ENCODE measurements at regions not wholly inside any gene's neighbourhood (a gene's known extent, or its start where the extent isn't known, plus 50 kb on each side); places are given as distances from the start of the nearest gene placed in this dataset.

GRCh38 chr7:130917669-130918128, 183.7 kb upstream of the KLF14 start:
- peaks cover 56% of the 10 kb centered on the region for H3K4me1 ChIP-seq (ENCODE audit: control insufficient read depth, insufficient read depth, low read length)

GRCh38 chr7:130918129-130919052, 184.4 kb upstream of the KLF14 start:
- Histone ChIP-seq H3K4me1 (ENCODE audit: control insufficient read depth, insufficient read depth, low read length) (peaks cover 49% of the 10 kb centered on the region), H3K4me3 (ENCODE audit: low read depth, low read length) (no peak overlapping the region), H3K9me3 (ENCODE audit: control insufficient read depth, insufficient read depth, low read length) (no peaks in the 10 kb centered on the region), H3K36me3 (ENCODE audit: control insufficient read depth, insufficient read depth, low read length) (no peaks in the 10 kb centered on the region), H3K27ac (ENCODE audit: low read depth, low read length) (no peak overlapping the region), H3K27me3 (ENCODE audit: control insufficient read depth, insufficient read depth, low read length) (no peaks in the 10 kb centered on the region), H3K9ac (ENCODE audit: low read depth, low read length) (no peak overlapping the region)

More at GRCh38 chr7:130917669-130918128, 183.7 kb upstream of the KLF14 start:
- H3K36me3 ChIP-seq (ENCODE audit: control insufficient read depth, insufficient read depth, low read length) = no peaks in the 10 kb centered on the region
- H3K4me3 ChIP-seq (ENCODE audit: low read depth, low read length) = no peak overlapping the region
- H3K27ac ChIP-seq (ENCODE audit: low read depth, low read length) = no peak overlapping the region
- H3K27me3 ChIP-seq (ENCODE audit: control insufficient read depth, insufficient read depth, low read length) = no peaks in the 10 kb centered on the region
- H3K9me3 ChIP-seq (ENCODE audit: control insufficient read depth, insufficient read depth, low read length) = no peaks in the 10 kb centered on the region
- no peak overlapping the region for H3K9ac ChIP-seq (ENCODE audit: low read depth, low read length)

GRCh38 chr7:130919316-130920103, 185.5 kb upstream of the KLF14 start:
- Histone ChIP-seq H3K9me3 (ENCODE audit: control insufficient read depth, insufficient read depth, low read length) (no peaks in the 10 kb centered on the region), H3K4me3 (ENCODE audit: low read depth, low read length) (no peak overlapping the region), H3K27ac (ENCODE audit: low read depth, low read length) (no peak overlapping the region), H3K27me3 (ENCODE audit: control insufficient read depth, insufficient read depth, low read length) (no peaks in the 10 kb centered on the region), H3K9ac (ENCODE audit: low read depth, low read length) (no peak overlapping the region), H3K4me1 (ENCODE audit: control insufficient read depth, insufficient read depth, low read length) (peaks cover 38% of the 10 kb centered on the region), H3K36me3 (ENCODE audit: control insufficient read depth, insufficient read depth, low read length) (no peaks in the 10 kb centered on the region)

GRCh38 chr7:130920122-130920521, 186.1 kb upstream of the KLF14 start:
- Histone ChIP-seq H3K9ac (ENCODE audit: low read depth, low read length) (no peak overlapping the region), H3K4me1 (ENCODE audit: control insufficient read depth, insufficient read depth, low read length) (peaks cover 38% of the 10 kb centered on the region), H3K27ac (ENCODE audit: low read depth, low read length) (no peak overlapping the region), H3K27me3 (ENCODE audit: control insufficient read depth, insufficient read depth, low read length) (no peaks in the 10 kb centered on the region), H3K9me3 (ENCODE audit: control insufficient read depth, insufficient read depth, low read length) (no peaks in the 10 kb centered on the region), H3K36me3 (ENCODE audit: control insufficient read depth, insufficient read depth, low read length) (no peaks in the 10 kb centered on the region), H3K4me3 (ENCODE audit: low read depth, low read length) (no peak overlapping the region)

GRCh38 chr7:130921391-130922180, 187.6 kb upstream of the KLF14 start:
- H3K9ac ChIP-seq (ENCODE audit: low read depth, low read length) = no peak overlapping the region
- H3K4me3 ChIP-seq (ENCODE audit: low read depth, low read length) = no peak overlapping the region
- H3K27ac ChIP-seq (ENCODE audit: low read depth, low read length) = peak overlapping the region; percentile 46
- no peaks in the 10 kb centered on the region for H3K9me3 ChIP-seq (ENCODE audit: control insufficient read depth, insufficient read depth, low read length)
- H3K36me3 ChIP-seq (ENCODE audit: control insufficient read depth, insufficient read depth, low read length) = no peaks in the 10 kb centered on the region
- H3K4me1 ChIP-seq (ENCODE audit: control insufficient read depth, insufficient read depth, low read length) = peaks cover 29% of the 10 kb centered on the region
- no peaks in the 10 kb centered on the region for H3K27me3 ChIP-seq (ENCODE audit: control insufficient read depth, insufficient read depth, low read length)

GRCh38 chr7:130922206-130923112, 188.5 kb upstream of the KLF14 start:
- Histone ChIP-seq H3K4me3 (ENCODE audit: low read depth, low read length) (no peak overlapping the region), H3K36me3 (ENCODE audit: control insufficient read depth, insufficient read depth, low read length) (no peaks in the 10 kb centered on the region), H3K27me3 (ENCODE audit: control insufficient read depth, insufficient read depth, low read length) (no peaks in the 10 kb centered on the region), H3K4me1 (ENCODE audit: control insufficient read depth, insufficient read depth, low read length) (peaks cover 32% of the 10 kb centered on the region), H3K9me3 (ENCODE audit: control insufficient read depth, insufficient read depth, low read length) (no peaks in the 10 kb centered on the region), H3K27ac (ENCODE audit: low read depth, low read length) (no peak overlapping the region), H3K9ac (ENCODE audit: low read depth, low read length) (no peak overlapping the region)

GRCh38 chr7:130923365-130923764, 189.4 kb upstream of the KLF14 start:
- Histone ChIP-seq H3K4me3 (ENCODE audit: low read depth, low read length) (no peak overlapping the region), H3K9ac (ENCODE audit: low read depth, low read length) (no peak overlapping the region), H3K27ac (ENCODE audit: low read depth, low read length) (no peak overlapping the region), H3K36me3 (ENCODE audit: control insufficient read depth, insufficient read depth, low read length) (no peaks in the 10 kb centered on the region), H3K4me1 (ENCODE audit: control insufficient read depth, insufficient read depth, low read length) (peaks cover 34% of the 10 kb centered on the region), H3K27me3 (ENCODE audit: control insufficient read depth, insufficient read depth, low read length) (no peaks in the 10 kb centered on the region), H3K9me3 (ENCODE audit: control insufficient read depth, insufficient read depth, low read length) (no peaks in the 10 kb centered on the region)

- Histone ChIP-seq H3K9ac (ENCODE audit: low read depth, low read length) (no peak overlapping the region), H3K27me3 (ENCODE audit: control insufficient read depth, insufficient read depth, low read length) (no peaks in the 10 kb centered on the region), H3K36me3 (ENCODE audit: control insufficient read depth, insufficient read depth, low read length) (no peaks in the 10 kb centered on the region), H3K27ac (ENCODE audit: low read depth, low read length) (no peak overlapping the region), H3K9me3 (ENCODE audit: control insufficient read depth, insufficient read depth, low read length) (no peaks in the 10 kb centered on the region), H3K4me3 (ENCODE audit: low read depth, low read length) (no peak overlapping the region), H3K4me1 (ENCODE audit: control insufficient read depth, insufficient read depth, low read length) (peaks cover 34% of the 10 kb centered on the region)
These were observed 189.9 kb upstream of the KLF14 start for GRCh38 chr7:130923930-130924329.

GRCh38 chr7:130925136-130925794, 191.3 kb upstream of the KLF14 start:
- peaks cover 26% of the 10 kb centered on the region for H3K4me1 ChIP-seq (ENCODE audit: control insufficient read depth, insufficient read depth, low read length)
- no peaks in the 10 kb centered on the region for H3K27me3 ChIP-seq (ENCODE audit: control insufficient read depth, insufficient read depth, low read length)
- H3K4me3 ChIP-seq (ENCODE audit: low read depth, low read length) = no peak overlapping the region
- no peak overlapping the region for H3K27ac ChIP-seq (ENCODE audit: low read depth, low read length)
- no peaks in the 10 kb centered on the region for H3K36me3 ChIP-seq (ENCODE audit: control insufficient read depth, insufficient read depth, low read length)
- no peaks in the 10 kb centered on the region for H3K9me3 ChIP-seq (ENCODE audit: control insufficient read depth, insufficient read depth, low read length)
- no peak overlapping the region for H3K9ac ChIP-seq (ENCODE audit: low read depth, low read length)
